ENCODE measurements at regions not wholly inside any gene's neighbourhood (a gene's known extent, or its start where the extent isn't known, plus 50 kb on each side); places are given as distances from the start of the nearest gene placed in this dataset.

DNA sequence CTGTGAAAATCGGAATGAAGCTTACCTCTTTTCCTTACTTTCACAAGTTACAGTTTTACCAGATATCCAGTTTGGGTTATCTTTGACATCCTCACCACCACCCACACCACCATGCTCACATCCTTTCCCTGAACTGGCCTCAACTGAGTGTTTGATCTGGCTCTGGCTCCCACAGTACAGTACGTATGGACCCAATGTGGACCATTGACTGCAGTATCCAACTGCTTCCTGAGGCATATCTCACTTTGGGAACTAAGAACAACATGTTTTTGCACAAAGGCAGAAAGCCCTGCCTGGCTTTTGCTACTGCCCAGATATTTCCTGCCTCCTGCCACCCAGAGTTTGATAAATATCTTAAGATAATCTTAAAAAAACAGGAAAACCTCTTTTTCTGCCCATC lies 1232.0 kb upstream of the CDH18 start:
- Histone ChIP-seq H3K27ac (no peak overlapping the region), H3K9me3 (no peaks in the 10 kb centered on the region), H3K36me3 (replicated peaks in 1 of 2; ENCODE audit: insufficient read depth in 1 of 2, low read depth in 2 of 2) (no peaks in the 10 kb centered on the region), H3K4me3 (no peak overlapping the region), H3K4me1 (no peaks in the 10 kb centered on the region), H3K27me3 (no peaks in the 10 kb centered on the region)
- 6 to 24% methylated on average over 2 of the region's 2 CpGs for WGBS, 2 donors
- no peak for DNase-seq
- TF ChIP-seq, protein P1, sequence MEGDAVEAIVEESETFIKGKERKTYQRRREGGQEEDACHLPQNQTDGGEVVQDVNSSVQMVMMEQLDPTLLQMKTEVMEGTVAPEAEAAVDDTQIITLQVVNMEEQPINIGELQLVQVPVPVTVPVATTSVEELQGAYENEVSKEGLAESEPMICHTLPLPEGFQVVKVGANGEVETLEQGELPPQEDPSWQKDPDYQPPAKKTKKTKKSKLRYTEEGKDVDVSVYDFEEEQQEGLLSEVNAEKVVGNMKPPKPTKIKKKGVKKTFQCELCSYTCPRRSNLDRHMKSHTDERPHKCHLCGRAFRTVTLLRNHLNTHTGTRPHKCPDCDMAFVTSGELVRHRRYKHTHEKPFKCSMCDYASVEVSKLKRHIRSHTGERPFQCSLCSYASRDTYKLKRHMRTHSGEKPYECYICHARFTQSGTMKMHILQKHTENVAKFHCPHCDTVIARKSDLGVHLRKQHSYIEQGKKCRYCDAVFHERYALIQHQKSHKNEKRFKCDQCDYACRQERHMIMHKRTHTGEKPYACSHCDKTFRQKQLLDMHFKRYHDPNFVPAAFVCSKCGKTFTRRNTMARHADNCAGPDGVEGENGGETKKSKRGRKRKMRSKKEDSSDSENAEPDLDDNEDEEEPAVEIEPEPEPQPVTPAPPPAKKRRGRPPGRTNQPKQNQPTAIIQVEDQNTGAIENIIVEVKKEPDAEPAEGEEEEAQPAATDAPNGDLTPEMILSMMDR (IDR thresholded peaks at IDR 0.05) = no peak
- no peak for TF ChIP-seq POLR2A (IDR thresholded peaks at IDR 0.05)
- intact Hi-C loops (cut with DNase I) = no loop called here
- no peak for ATAC-seq

DNA sequence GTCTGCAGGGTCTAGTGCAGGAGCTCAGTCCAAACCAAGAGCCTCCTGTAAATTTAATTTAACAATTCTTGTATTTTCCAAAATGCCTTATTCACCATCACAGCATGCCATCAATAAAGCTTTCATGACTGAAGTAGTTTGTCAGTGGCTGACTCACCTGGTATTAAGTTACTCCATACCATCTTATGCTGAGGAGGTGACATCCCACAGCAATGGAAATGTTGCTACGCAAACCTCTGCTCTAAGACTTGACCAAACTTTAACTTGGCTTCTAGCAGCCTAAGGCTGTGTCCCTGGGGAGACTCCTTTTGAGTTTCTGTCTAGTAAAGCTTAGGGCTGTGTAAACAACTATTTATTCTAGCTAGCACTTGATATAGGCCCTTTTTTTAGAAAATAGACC lies 1231.3 kb upstream of the CDH18 start:
- Histone ChIP-seq H3K4me1 (no peaks in the 10 kb centered on the region), H3K4me3 (no peak overlapping the region), H3K27me3 (no peaks in the 10 kb centered on the region), H3K36me3 (replicated peaks in 1 of 2; ENCODE audit: insufficient read depth in 1 of 2, low read depth in 2 of 2) (no peaks in the 10 kb centered on the region), H3K9me3 (no peaks in the 10 kb centered on the region), H3K27ac (no peak overlapping the region)
- intact Hi-C loops (cut with DNase I) = no loop called here
- no peak for TF ChIP-seq POLR2A (IDR thresholded peaks at IDR 0.05)
- TF ChIP-seq, protein P1 (IDR thresholded peaks at IDR 0.05) = no peak
- 96 to 100% methylated on average over 1 of the region's 1 CpG for WGBS, 2 donors
- ATAC-seq = no peak
- no peak for DNase-seq

DNA sequence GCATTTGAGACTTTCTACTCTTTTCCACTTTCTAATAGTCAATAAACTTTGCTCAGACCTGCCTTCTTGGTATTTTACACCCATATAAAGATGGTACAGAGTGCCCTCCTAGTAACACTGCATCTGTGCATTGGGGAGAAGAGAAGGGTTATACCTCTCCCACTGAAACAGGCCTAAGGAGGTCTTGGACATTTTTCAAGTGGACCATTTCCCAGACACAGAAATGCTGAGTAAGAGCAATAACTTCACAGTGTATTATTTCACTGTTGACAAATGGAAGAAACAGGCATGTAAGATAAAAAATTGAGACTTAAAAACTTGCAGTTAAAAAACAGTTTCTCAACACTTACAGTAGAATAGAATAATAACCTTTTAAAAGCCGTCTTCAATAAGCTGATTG lies 1224.0 kb upstream of the CDH18 start:
- 47 to 55% methylated on average over 1 of the region's 1 CpG for WGBS, 2 donors
- H3K4me1 ChIP-seq = no peaks in the 10 kb centered on the region
- H3K27me3 ChIP-seq = no peaks in the 10 kb centered on the region
- intact Hi-C loops (cut with DNase I) = no loop called here
- H3K4me3 ChIP-seq = no peak overlapping the region
- DNase-seq = no peak
- H3K36me3 ChIP-seq (replicated peaks in 1 of 2; ENCODE audit: insufficient read depth in 1 of 2, low read depth in 2 of 2) = no peaks in the 10 kb centered on the region
- H3K9me3 ChIP-seq = no peaks in the 10 kb centered on the region
- no peak overlapping the region for H3K27ac ChIP-seq
- no peak for ATAC-seq
- no peak for TF ChIP-seq POLR2A (IDR thresholded peaks at IDR 0.05)
- TF ChIP-seq, protein P1 (IDR thresholded peaks at IDR 0.05) = no peak

DNA sequence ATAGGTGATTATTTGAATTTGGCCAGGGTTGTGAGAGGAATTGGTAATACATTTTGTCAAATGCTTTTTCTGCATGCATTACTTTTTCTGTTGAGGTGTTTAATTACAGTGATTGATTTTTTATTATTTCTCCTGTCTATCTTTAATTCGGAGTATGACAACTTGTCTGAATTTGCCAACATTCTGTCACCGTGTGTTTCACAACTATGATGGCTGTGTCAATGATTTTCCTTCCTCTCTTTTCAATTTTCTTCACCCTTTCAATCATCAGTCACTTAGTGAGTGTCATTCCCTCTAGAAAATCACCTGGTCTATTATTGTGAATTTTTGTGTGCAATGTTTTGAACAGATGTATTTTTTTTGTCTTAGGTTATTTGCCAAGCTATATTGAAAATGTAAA lies 1221.4 kb upstream of the CDH18 start:
- Histone ChIP-seq H3K9me3 (no peaks in the 10 kb centered on the region), H3K27me3 (no peaks in the 10 kb centered on the region), H3K4me3 (no peak overlapping the region), H3K36me3 (replicated peaks in 1 of 2; ENCODE audit: insufficient read depth in 1 of 2, low read depth in 2 of 2) (no peaks in the 10 kb centered on the region), H3K4me1 (no peaks in the 10 kb centered on the region), H3K27ac (no peak overlapping the region)
- TF ChIP-seq, protein P1 (IDR thresholded peaks at IDR 0.05) = no peak
- TF ChIP-seq POLR2A (IDR thresholded peaks at IDR 0.05) = no peak
- intact Hi-C loops (cut with DNase I) = no loop called here
- DNase-seq = no peak
- 57 to 74% methylated on average over 2 of the region's 2 CpGs for WGBS, 2 donors
- ATAC-seq = no peak

DNA sequence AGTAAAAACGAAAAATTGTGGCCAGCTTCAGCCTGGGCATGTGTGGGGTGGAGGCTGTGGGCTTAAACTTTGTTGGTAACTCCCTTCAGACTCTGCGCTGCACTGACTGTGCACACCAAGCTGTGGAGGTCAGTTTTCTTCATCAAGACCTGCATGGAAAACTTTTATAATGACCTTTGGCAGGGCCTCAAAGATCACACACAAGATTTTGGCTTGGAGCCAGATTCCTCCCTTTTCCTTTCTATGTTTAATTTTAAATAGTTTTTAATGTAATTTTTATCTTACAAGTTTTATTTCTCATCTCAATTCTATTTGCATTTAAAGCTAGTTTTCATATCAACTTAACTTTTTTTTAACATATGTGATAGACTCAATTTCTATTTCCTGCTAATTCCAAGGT lies 1211.1 kb upstream of the CDH18 start:
- WGBS, 2 donors = 49 to 58% methylated on average over 2 of the region's 2 CpGs
- Histone ChIP-seq H3K4me3 (no peak overlapping the region), H3K27ac (no peak overlapping the region), H3K4me1 (no peaks in the 10 kb centered on the region), H3K9me3 (no peaks in the 10 kb centered on the region), H3K36me3 (replicated peaks in 1 of 2; ENCODE audit: insufficient read depth in 1 of 2, low read depth in 2 of 2) (no peaks in the 10 kb centered on the region), H3K27me3 (no peaks in the 10 kb centered on the region)
- DNase-seq = no peak
- ATAC-seq = no peak
- intact Hi-C loops (cut with DNase I) = no loop called here
- TF ChIP-seq POLR2A (IDR thresholded peaks at IDR 0.05) = no peak
- TF ChIP-seq, protein P1 (IDR thresholded peaks at IDR 0.05) = no peak
